ENCODE measurements at regions not wholly inside any gene's neighbourhood (a gene's known extent, or its start where the extent isn't known, plus 50 kb on each side); places are given as distances from the start of the nearest gene placed in this dataset.
"Not testable (repeated sequence)": the region's sequence is repeated elsewhere in the genome, so short reads cannot be mapped to it uniquely, and the experiment has no call there.

DNA sequence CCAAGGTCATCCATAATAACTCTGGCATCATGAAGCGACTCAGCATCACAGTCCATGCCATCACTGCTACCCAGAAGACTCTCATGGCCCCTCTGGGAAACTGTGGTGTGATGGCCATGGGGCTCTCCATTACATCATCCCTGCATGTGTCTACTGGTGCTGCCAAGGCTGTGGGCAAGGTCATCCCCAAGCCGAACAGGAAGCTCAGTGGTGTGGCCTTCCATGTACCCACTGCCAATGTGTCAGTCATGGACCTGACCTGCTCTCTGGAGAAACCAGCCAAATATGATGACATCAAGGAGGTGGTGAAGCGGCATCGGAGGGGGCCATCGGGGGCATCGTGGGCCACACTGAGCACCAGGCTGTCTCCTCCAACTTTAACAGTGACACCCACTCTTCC is 65.1 kb upstream of the ARHGAP29 start:
- DNase-seq = no peak

DNA sequence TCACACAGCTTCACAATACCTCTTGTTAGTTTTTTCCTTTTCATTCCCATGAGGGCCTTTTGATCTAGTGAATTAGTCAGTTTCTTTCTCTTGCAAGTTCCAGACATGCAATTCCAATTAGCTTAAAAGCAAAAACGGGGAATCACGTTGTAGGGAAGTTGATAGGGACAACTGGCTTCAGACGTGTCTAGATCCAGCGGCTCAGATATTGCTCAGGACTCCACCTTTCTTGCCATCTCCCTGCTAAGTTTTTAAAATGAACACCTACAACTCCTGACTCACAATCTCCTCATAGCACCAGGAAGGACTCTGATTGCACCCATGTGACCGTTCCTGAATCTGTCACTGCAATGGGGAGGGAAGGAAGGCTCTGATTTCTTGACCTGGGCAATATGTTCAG is 63.8 kb upstream of the ARHGAP29 start:
- DNase-seq = no peak

DNA sequence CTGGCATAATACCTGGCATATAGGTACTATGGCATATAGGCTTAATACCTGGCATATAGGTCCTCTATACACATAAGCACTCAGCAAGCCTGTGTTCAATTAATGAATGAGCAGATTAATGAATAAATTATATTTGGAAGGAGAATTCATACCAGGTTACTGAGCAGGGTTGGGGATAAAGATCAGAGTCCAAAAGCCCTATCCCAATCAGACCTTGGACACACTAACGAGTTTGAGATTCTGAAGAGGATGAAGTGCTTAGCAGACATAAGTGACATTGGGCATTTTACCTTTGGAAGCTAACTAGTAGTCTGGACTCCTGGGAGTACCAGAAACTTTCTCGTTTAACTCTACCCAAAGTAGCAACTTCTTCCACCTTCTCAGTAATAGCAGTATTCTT is 63.3 kb upstream of the ARHGAP29 start:
- DNase-seq = no peak

DNA sequence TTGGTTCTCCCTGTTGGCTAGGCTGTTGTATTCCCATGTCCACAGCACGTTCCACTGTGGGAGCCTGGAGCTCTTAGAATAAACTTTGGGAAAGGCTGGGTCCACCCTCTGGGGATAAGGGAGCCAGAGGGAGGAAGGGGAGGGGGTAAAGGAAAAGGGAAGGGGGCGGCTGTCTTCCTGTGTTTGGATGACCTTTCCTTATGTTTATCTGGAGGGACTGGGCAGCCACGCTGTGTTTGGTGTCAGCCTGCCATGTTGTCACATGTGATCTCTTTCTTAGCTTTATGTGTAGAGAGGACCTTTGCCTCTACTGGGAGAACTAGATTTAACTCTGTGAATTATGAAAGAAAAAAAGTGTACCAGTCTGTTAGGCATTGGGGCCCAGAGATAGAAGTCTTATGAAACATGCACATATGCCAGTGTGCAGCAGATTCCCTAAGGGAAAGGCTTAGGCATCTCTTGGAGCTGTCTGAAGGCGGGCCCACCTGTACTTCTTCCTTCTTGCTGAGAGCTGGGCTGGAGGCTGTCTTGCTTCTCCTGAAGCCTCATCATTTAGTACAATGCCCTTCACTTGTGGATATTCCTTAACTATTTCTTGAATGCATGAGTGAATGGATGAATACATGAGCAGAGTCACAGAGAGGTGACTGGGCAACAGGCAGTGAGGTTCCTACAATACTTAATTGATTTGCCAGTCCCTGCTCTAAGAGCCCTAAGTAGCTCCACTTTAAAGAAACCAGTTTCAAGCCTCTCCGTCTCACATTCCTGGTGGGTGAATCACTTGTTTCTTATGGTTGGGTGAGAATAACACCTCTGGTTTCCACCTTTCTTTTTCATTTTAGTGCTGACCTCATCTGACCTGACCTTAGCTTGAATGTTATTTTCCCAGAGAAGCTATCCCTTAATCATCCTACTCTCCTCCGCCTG is 62.5 kb upstream of the ARHGAP29 start:
- no peak for DNase-seq

DNA sequence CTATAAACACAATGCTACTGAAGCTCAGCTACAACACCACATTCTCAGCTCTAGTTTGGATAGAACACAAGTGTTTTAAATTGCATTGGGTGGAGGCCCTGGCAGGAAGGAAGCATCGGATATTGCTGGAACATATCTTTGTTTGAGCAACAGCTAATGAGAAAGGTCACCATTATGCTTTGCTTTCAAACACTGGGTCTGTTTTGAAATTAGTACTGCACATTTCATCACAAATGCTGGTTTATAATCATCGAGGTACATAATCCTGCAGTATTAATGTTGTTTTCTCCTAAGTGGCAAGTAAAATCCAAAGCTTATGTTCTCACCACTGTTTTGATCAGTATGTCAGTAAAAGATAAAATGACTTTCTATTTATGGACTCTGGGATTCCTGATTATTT is 61.5 kb upstream of the ARHGAP29 start:
- no peak for DNase-seq

DNA sequence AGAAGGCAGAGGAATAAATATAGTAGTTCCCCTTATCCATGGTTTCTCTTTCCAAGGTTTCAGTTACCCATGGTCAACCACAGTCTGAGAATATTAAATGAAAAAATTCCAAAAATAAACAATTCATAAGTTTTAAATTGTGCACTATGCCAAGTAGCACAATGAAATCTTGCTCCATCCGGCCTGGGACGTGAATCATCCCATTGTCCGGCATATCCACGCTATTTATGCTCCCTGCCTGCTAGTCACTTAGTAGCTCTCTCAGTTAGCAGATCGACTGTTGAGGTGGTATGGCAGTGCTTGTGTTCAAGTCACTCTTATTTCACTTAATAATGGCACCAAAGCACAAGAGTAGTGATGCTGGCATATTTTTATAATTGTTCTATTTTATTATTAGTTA is 58.6 kb upstream of the ARHGAP29 start:
- DNase-seq = no peak

DNA sequence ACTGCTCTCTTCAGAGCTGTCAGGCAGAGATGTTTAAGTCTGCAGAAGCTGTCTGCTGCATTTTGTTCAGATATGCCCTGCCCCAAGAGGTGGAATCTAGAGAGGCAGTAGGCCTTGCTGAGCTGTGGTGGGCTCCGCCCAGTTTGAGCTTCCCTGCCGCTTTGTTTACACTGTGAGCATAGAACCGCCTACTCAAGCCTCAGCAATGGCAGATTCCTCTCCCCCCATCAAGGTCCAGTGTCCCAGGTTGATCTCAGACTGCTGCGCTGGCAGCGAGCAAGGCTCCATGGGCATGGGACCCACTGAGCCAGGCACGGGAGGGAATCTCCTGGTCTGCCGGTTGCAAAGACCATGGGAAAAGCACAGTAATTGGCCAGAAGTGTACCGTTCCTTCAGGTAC is 55.6 kb upstream of the ARHGAP29 start:
- not testable (repeated sequence) for DNase-seq

DNA sequence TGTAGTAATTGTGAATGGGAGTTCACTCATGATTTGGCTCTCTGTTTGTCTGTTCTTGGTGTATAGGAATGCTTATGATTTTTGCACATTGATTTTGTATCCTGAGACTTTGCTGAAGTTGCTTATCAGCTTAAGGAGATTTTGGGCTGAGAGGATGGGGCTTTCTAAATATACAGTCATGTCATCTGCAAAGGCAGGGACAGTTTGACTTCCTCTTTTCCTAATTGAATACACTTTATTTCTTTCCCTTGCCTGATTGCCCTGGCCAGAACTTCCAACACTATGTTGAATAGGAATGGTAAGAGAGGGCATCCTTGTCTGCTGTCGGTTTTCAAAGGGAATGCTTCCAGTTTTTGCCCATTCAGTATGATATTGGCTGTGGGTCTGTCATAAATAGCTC is 51.9 kb upstream of the ARHGAP29 start:
- not testable (repeated sequence) for DNase-seq
